HK-2 (cell line): ENCODE measurements at regions not wholly inside any gene's neighbourhood (a gene's known extent, or its start where the extent isn't known, plus 50 kb on each side); places are given as distances from the start of the nearest gene placed in this dataset.
"Not testable (repeated sequence)": the region's sequence is repeated elsewhere in the genome, so short reads cannot be mapped to it uniquely, and the experiment has no call there.

Experiments
- DNase-seq: peaks from one replicate; pipeline ENCODE4 v3.0.0-alpha.2; 2018; ENCODE audit not compliant: unreplicated experiment

- DNase-seq, result not testable (repeated sequence)
These were observed 74.8 kb upstream of the SERPINE2 start for GRCh38 chr2:224113930-224114329.

GRCh38 chr2:224111576-224111975, 72.5 kb upstream of the SERPINE2 start:
- DNase-seq, result no peak

GRCh38 chr2:224110811-224111210, 71.7 kb upstream of the SERPINE2 start:
- no peak for DNase-seq

GRCh38 chr2:224109751-224110150, 70.7 kb upstream of the SERPINE2 start:
- DNase-seq, result no peak

- no peak for DNase-seq
These were observed 67.7 kb upstream of the SERPINE2 start for GRCh38 chr2:224106794-224107193.

GRCh38 chr2:224104668-224105386, 65.7 kb upstream of the SERPINE2 start:
- no peak for DNase-seq

- DNase-seq, result no peak
These were observed 64.6 kb upstream of the SERPINE2 start for GRCh38 chr2:224103651-224104050.

- DNase-seq, result no peak
These were observed 63.9 kb upstream of the SERPINE2 start for GRCh38 chr2:224102991-224103390.

- no peak for DNase-seq
These were observed 62.9 kb upstream of the SERPINE2 start for GRCh38 chr2:224101820-224102630.

GRCh38 chr2:224099861-224100643, 61.0 kb upstream of the SERPINE2 start:
- no peak for DNase-seq

- no peak for DNase-seq
These were observed 59.6 kb upstream of the SERPINE2 start for GRCh38 chr2:224098481-224099230.

- no peak for DNase-seq
These were observed 55.3 kb upstream of the SERPINE2 start for GRCh38 chr2:224094413-224094812.

GRCh38 chr2:224091671-224092070, 52.6 kb upstream of the SERPINE2 start:
- not testable (repeated sequence) for DNase-seq

- not testable (repeated sequence) for DNase-seq
These were observed 50.5 kb upstream of the SERPINE2 start for GRCh38 chr2:224089606-224090005.
